ENCODE measurements at regions not wholly inside any gene's neighbourhood (a gene's known extent, or its start where the extent isn't known, plus 50 kb on each side); places are given as distances from the start of the nearest gene placed in this dataset.

- Histone ChIP-seq H3K36me3 (ENCODE audit: insufficient read depth, low read length) (no peaks in the 10 kb centered on the region), H3K27ac (ENCODE audit: low read depth in 1 of 2, low read length in 2 of 2) (no peak overlapping the region), H3K4me3 (ENCODE audit: low read length) (no peak overlapping the region), H3K4me1 (ENCODE audit: insufficient read depth, low read length) (no peaks in the 10 kb centered on the region), H3K27me3 (ENCODE audit: control insufficient read depth in 1 of 2, insufficient read depth in 2 of 2, low read length in 2 of 2) (no peaks in the 10 kb centered on the region), H3K9me3 (ENCODE audit: control insufficient read depth in 1 of 2, insufficient read depth in 1 of 2, low read length in 2 of 2) (peaks cover 0 to 9% of the 10 kb centered on the region in 2 experiments)
- no peak overlapping the region for H3K27ac Mint-ChIP-seq
- no peaks in the 10 kb centered on the region for H3K4me1 Mint-ChIP-seq (ENCODE audit: low read depth)
- intact Hi-C loops (cut with DNase I, micrococcal nuclease) = no loop called here
- POLR2A ChIA-PET = no interaction called here
- H3K36me3 Mint-ChIP-seq (ENCODE audit: low read depth) = no peaks in the 10 kb centered on the region
- peaks cover 21% of the 10 kb centered on the region for H3K27me3 Mint-ChIP-seq
- DNase-seq = no peak
- TF ChIP-seq CTCF (IDR thresholded peaks at IDR 0.05) = no peak
- ATAC-seq (ENCODE audit: poor library complexity) = no peak
- peaks cover 2% of the 10 kb centered on the region for H3K9me3 Mint-ChIP-seq
- no peak overlapping the region for H3K4me3 Mint-ChIP-seq
- CTCF ChIA-PET = no interaction called here
Observed at GRCh38 chr1:99163671-99164070, 100.6 kb upstream of the PLPPR4 start.

GRCh38 chr1:99170516-99170915 lies 93.8 kb upstream of the PLPPR4 start:
- ATAC-seq (ENCODE audit: poor library complexity) (no peak), DNase-seq (no peak)
- Histone ChIP-seq H3K9me3 (ENCODE audit: control insufficient read depth in 1 of 2, insufficient read depth in 1 of 2, low read length in 2 of 2) (no peaks in the 10 kb centered on the region), H3K4me3 (ENCODE audit: low read length) (no peak overlapping the region), H3K36me3 (ENCODE audit: insufficient read depth, low read length) (no peaks in the 10 kb centered on the region), H3K27me3 (ENCODE audit: control insufficient read depth in 1 of 2, insufficient read depth in 2 of 2, low read length in 2 of 2) (no peaks in the 10 kb centered on the region), H3K27ac (ENCODE audit: low read depth in 1 of 2, low read length in 2 of 2) (no peak overlapping the region), H3K4me1 (ENCODE audit: insufficient read depth, low read length) (no peaks in the 10 kb centered on the region)
- intact Hi-C loops (cut with DNase I, micrococcal nuclease) = loop anchor here in 1 of 2 experiments (10.0 kb wide), 1 partner anchor 376 kb away; no protein-coding TSS in a partner anchor
- no peak overlapping the region for H3K4me3 Mint-ChIP-seq
- ChIA-PET POLR2A (no interaction called here), CTCF (no interaction called here)
- no peaks in the 10 kb centered on the region for H3K4me1 Mint-ChIP-seq (ENCODE audit: low read depth)
- H3K27me3 Mint-ChIP-seq = peaks cover 10% of the 10 kb centered on the region
- H3K36me3 Mint-ChIP-seq (ENCODE audit: low read depth) = no peaks in the 10 kb centered on the region
- H3K27ac Mint-ChIP-seq = no peak overlapping the region
- TF ChIP-seq CTCF (IDR thresholded peaks at IDR 0.05) = no peak
- no peaks in the 10 kb centered on the region for H3K9me3 Mint-ChIP-seq

GRCh38 chr1:99171184-99171813 lies 93.0 kb upstream of the PLPPR4 start:
- Histone ChIP-seq H3K4me3 (ENCODE audit: low read length) (no peak overlapping the region), H3K36me3 (ENCODE audit: insufficient read depth, low read length) (no peaks in the 10 kb centered on the region), H3K27ac (ENCODE audit: low read depth in 1 of 2, low read length in 2 of 2) (no peak overlapping the region), H3K4me1 (ENCODE audit: insufficient read depth, low read length) (no peaks in the 10 kb centered on the region), H3K9me3 (ENCODE audit: control insufficient read depth in 1 of 2, insufficient read depth in 1 of 2, low read length in 2 of 2) (no peaks in the 10 kb centered on the region), H3K27me3 (ENCODE audit: control insufficient read depth in 1 of 2, insufficient read depth in 2 of 2, low read length in 2 of 2) (no peaks in the 10 kb centered on the region)
- H3K9me3 Mint-ChIP-seq = no peaks in the 10 kb centered on the region
- DNase-seq = no peak
- H3K4me3 Mint-ChIP-seq = no peak overlapping the region
- no peak for TF ChIP-seq CTCF (IDR thresholded peaks at IDR 0.05)
- no peaks in the 10 kb centered on the region for H3K4me1 Mint-ChIP-seq (ENCODE audit: low read depth)
- no peaks in the 10 kb centered on the region for H3K36me3 Mint-ChIP-seq (ENCODE audit: low read depth)
- peaks cover 10% of the 10 kb centered on the region for H3K27me3 Mint-ChIP-seq
- ChIA-PET CTCF (interaction anchor here (1.4 kb wide), 1 partner anchor 14 kb away, joined by 4 read pairs; no protein-coding TSS in a partner anchor), POLR2A (no interaction called here)
- no peak overlapping the region for H3K27ac Mint-ChIP-seq
- ATAC-seq (ENCODE audit: poor library complexity) = no peak
- intact Hi-C loops (cut with DNase I, micrococcal nuclease) = loop anchor here in 1 of 2 experiments (10.0 kb wide), 1 partner anchor 376 kb away; no protein-coding TSS in a partner anchor

Measured in CD4-positive, alpha-beta T cell (primary cell).